ENCODE measurements at regions not wholly inside any gene's neighbourhood (a gene's known extent, or its start where the extent isn't known, plus 50 kb on each side); places are given as distances from the start of the nearest gene placed in this dataset.

DNA sequence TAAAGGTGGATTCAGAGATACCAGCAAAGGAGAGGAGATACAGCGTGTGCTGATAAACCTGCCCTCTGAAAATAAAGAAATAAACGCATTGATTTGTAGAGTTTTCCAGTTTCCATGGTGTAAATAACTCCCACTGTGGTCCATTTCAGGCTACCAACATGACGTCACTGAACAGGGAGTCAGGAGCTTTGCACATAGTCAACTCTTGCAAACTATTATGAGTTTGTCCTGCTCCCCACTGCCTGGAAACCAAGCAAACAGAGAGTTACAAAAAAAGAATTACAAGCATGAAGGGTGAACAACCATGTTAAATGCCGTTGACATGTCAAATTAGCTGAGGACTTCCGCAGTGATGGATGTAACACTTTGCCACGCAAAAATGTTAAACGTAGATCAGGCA lies 70.4 kb upstream of the GATA2 start:
- Histone ChIP-seq H3K9me3 (no peaks in the 10 kb centered on the region), H3K4me3 (no peak overlapping the region), H3K36me3 (no peaks in the 10 kb centered on the region), H3K4me1 (no peaks in the 10 kb centered on the region), H3K27ac (no peak overlapping the region), H3K27me3 (peaks cover 28% of the 10 kb centered on the region)
- WGBS, 2 donors (ENCODE audit: low coverage in 1 of 2): 52 to 54% methylated on average over 7 of the region's 7 CpGs
- ATAC-seq: no peak
- TF ChIP-seq, protein P1, sequence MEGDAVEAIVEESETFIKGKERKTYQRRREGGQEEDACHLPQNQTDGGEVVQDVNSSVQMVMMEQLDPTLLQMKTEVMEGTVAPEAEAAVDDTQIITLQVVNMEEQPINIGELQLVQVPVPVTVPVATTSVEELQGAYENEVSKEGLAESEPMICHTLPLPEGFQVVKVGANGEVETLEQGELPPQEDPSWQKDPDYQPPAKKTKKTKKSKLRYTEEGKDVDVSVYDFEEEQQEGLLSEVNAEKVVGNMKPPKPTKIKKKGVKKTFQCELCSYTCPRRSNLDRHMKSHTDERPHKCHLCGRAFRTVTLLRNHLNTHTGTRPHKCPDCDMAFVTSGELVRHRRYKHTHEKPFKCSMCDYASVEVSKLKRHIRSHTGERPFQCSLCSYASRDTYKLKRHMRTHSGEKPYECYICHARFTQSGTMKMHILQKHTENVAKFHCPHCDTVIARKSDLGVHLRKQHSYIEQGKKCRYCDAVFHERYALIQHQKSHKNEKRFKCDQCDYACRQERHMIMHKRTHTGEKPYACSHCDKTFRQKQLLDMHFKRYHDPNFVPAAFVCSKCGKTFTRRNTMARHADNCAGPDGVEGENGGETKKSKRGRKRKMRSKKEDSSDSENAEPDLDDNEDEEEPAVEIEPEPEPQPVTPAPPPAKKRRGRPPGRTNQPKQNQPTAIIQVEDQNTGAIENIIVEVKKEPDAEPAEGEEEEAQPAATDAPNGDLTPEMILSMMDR (IDR thresholded peaks at IDR 0.05): no peak
- TF ChIP-seq POLR2AphosphoS5 (IDR thresholded peaks at IDR 0.05) (no peak), EP300 (IDR thresholded peaks at IDR 0.05) (no peak), POLR2A (IDR thresholded peaks at IDR 0.05) (no peak)

DNA sequence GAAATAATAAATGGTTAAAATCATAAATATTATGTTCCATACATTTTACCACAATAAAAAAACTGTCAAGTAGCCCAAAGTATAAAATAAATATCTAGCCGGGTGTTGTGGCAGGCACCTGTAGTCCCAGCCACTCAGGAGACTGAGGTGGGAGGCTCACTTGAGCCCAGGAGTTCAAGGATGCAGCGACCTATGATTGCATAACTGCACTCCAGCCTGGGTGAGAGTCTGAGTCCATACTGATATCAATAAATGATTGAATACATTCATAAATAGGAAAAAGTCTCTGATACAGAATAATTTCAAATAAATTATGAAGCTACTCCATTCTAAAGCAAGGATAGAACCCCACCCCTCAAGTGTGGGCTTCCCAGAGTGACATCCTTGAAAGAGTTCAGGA lies 68.5 kb upstream of the GATA2 start:
- no peaks in the 10 kb centered on the region for H3K4me1 ChIP-seq
- TF ChIP-seq, protein P1 (IDR thresholded peaks at IDR 0.05): no peak
- TF ChIP-seq POLR2AphosphoS5 (IDR thresholded peaks at IDR 0.05) (no peak), POLR2A (IDR thresholded peaks at IDR 0.05) (no peak), EP300 (IDR thresholded peaks at IDR 0.05) (no peak)
- ATAC-seq: no peak
- no peak overlapping the region for H3K27ac ChIP-seq
- H3K27me3 ChIP-seq: peaks cover 40% of the 10 kb centered on the region
- 50 to 82% methylated on average over 2 of the region's 2 CpGs for WGBS, 2 donors (ENCODE audit: low coverage in 1 of 2)
- no peak overlapping the region for H3K4me3 ChIP-seq
- peaks cover 0 to 7% (median 0%) of the 10 kb centered on the region in 3 donors for H3K9me3 ChIP-seq
- no peaks in the 10 kb centered on the region for H3K36me3 ChIP-seq

DNA sequence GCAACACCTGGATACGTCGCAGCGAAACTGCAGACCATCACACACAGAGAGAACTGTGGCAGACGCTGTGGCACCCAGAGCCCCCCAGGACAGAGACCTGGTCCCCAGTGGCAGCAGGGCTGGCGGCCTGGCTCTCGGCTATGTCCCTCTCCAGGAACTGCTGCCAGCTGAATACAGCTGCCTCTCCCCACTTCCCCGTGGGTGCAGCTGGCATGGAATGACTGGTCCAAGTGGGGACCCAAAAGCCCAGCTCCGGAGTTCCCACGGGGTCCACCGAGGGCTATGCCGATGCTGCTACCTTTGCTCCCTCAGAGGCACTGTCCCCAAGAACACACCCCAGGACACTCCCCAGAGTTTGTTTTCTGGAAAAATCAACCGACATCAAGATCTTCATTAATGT lies 67.8 kb upstream of the GATA2 start:
- no peak for TF ChIP-seq EP300 (IDR thresholded peaks at IDR 0.05)
- TF ChIP-seq POLR2A (IDR thresholded peaks at IDR 0.05): no peak
- no peak for TF ChIP-seq POLR2AphosphoS5 (IDR thresholded peaks at IDR 0.05)
- TF ChIP-seq, protein P1 (IDR thresholded peaks at IDR 0.05): no peak
- WGBS, 2 donors (ENCODE audit: low coverage in 1 of 2): 92% methylated on average over 10 of the region's 12 CpGs; no CpG with 5 or more reads in 1 of the 2 donors

GRCh38 chr3:128559486-128560225 lies 66.7 kb upstream of the GATA2 start:
- 23 to 43% methylated on average over 8 of the region's 17 CpGs for WGBS, 2 donors (ENCODE audit: low coverage in 1 of 2)
- no peaks in the 10 kb centered on the region for H3K36me3 ChIP-seq
- peaks cover 59% of the 10 kb centered on the region for H3K27me3 ChIP-seq
- H3K27ac ChIP-seq: no peak overlapping the region
- H3K4me3 ChIP-seq: no peak overlapping the region
- TF ChIP-seq EP300 (IDR thresholded peaks at IDR 0.05): no peak
- TF ChIP-seq, protein P1 (IDR thresholded peaks at IDR 0.05): no peak
- no peak for TF ChIP-seq POLR2AphosphoS5 (IDR thresholded peaks at IDR 0.05)
- TF ChIP-seq POLR2A (IDR thresholded peaks at IDR 0.05): no peak
- H3K9me3 ChIP-seq: peaks cover 0 to 7% (median 0%) of the 10 kb centered on the region in 3 donors
- H3K4me1 ChIP-seq: peaks cover 0 to 14% (median 0%) of the 10 kb centered on the region in 3 donors
- ATAC-seq: no peak

More for the DNA sequence above, 67.8 kb upstream of the GATA2 start:
- Histone ChIP-seq H3K4me3 (no peak overlapping the region), H3K27me3 (peaks cover 48% of the 10 kb centered on the region), H3K27ac (no peak overlapping the region), H3K9me3 (peaks cover 0 to 7% (median 0%) of the 10 kb centered on the region in 3 donors), H3K36me3 (no peaks in the 10 kb centered on the region), H3K4me1 (peaks cover 0 to 3% (median 0%) of the 10 kb centered on the region in 3 donors)
- ATAC-seq: no peak

Measured in gastroesophageal sphincter (tissue), 4 donors.